ENCODE measurements at regions not wholly inside any gene's neighbourhood (a gene's known extent, or its start where the extent isn't known, plus 50 kb on each side); places are given as distances from the start of the nearest gene placed in this dataset.

DNA sequence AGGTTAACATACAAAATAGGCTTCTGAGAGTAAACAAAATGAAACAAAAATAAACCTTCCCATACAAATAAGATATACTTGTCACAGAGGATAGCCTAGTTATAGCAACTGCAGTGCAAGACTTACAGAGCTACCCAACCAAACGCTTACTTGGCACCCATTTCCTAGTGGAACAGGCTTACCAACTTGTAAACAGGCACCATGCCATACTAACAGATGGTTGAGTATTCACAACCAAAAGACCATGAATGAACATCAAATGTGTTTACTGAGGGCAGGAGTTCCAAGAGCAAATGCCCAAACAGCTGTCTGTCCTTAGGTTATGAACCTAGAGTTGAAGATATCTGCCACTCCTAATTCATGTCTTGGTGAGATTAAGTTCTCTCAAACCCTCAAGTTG lies 2629.2 kb downstream of the PCDH7 start:
- H3K9me3 Mint-ChIP-seq = no peaks in the 10 kb centered on the region
- no peaks in the 10 kb centered on the region for H3K27me3 Mint-ChIP-seq
- H3K27ac Mint-ChIP-seq = no peak overlapping the region
- H3K4me1 Mint-ChIP-seq (ENCODE audit: unreplicated experiment) = no peaks in the 10 kb centered on the region
- no peak overlapping the region for H3K4me3 Mint-ChIP-seq
- TF ChIP-seq, protein P1, sequence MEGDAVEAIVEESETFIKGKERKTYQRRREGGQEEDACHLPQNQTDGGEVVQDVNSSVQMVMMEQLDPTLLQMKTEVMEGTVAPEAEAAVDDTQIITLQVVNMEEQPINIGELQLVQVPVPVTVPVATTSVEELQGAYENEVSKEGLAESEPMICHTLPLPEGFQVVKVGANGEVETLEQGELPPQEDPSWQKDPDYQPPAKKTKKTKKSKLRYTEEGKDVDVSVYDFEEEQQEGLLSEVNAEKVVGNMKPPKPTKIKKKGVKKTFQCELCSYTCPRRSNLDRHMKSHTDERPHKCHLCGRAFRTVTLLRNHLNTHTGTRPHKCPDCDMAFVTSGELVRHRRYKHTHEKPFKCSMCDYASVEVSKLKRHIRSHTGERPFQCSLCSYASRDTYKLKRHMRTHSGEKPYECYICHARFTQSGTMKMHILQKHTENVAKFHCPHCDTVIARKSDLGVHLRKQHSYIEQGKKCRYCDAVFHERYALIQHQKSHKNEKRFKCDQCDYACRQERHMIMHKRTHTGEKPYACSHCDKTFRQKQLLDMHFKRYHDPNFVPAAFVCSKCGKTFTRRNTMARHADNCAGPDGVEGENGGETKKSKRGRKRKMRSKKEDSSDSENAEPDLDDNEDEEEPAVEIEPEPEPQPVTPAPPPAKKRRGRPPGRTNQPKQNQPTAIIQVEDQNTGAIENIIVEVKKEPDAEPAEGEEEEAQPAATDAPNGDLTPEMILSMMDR (conservative IDR thresholded peaks at IDR 0.05) = no peak
- no peaks in the 10 kb centered on the region for H3K36me3 Mint-ChIP-seq
- no peak for DNase-seq (ENCODE audit: extremely low spot score, unreplicated experiment)

GRCh38 chr4:33357121-33357520 lies 2637.0 kb downstream of the PCDH7 start:
- Mint-ChIP-seq H3K27me3 (no peaks in the 10 kb centered on the region), H3K36me3 (no peaks in the 10 kb centered on the region), H3K4me3 (no peak overlapping the region), H3K9me3 (peaks cover 4% of the 10 kb centered on the region), H3K4me1 (ENCODE audit: unreplicated experiment) (no peaks in the 10 kb centered on the region), H3K27ac (no peak overlapping the region)
- TF ChIP-seq, protein P1 (conservative IDR thresholded peaks at IDR 0.05) = no peak
- DNase-seq (ENCODE audit: extremely low spot score, unreplicated experiment) = no peak

DNA sequence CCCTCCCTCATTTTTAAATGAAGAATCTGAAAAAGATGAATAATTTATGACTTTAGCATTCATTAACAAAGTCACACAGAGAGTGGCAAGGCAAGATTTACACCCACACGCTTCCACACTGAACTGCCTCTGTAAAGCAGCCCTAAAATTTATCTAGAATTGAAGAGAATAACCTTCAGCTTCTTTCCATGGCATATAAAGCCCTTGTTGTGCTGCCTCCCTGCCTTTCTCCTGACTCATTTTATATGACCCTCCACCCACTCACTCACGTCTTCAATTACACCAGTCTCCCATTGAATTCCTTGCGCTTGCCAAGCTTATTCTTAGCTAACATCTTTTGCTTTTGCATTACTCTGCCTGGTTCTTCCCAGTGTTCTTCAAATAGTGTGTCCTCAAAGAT lies 2649.3 kb downstream of the PCDH7 start:
- Mint-ChIP-seq H3K4me3 (no peak overlapping the region), H3K4me1 (ENCODE audit: unreplicated experiment) (peaks cover 1% of the 10 kb centered on the region), H3K36me3 (no peaks in the 10 kb centered on the region), H3K27me3 (no peaks in the 10 kb centered on the region), H3K9me3 (peaks cover 4% of the 10 kb centered on the region), H3K27ac (no peak overlapping the region)
- TF ChIP-seq, protein P1 (conservative IDR thresholded peaks at IDR 0.05) = no peak
- no peak for DNase-seq (ENCODE audit: extremely low spot score, unreplicated experiment)

DNA sequence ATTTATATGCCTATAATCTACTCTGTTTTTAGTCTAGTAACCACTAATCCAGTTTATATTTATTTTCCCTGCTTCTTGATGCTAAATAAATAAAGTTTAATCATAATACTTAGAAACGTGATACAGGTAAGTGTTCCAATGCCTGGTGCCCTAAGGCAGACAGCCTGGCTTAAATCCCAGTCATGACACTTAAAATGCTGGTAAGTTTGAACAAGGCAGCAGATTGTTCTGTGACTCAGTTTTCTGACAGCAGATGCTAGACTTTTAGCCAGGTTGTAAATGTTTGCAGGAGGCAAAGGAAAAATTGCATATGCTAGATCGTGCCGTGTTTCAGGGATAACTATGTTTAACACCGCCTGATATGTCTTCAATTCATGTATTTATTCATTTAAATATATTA lies 2661.6 kb downstream of the PCDH7 start:
- no peaks in the 10 kb centered on the region for H3K36me3 Mint-ChIP-seq
- H3K4me3 Mint-ChIP-seq = no peak overlapping the region
- peaks cover 8% of the 10 kb centered on the region for H3K9me3 Mint-ChIP-seq

DNA sequence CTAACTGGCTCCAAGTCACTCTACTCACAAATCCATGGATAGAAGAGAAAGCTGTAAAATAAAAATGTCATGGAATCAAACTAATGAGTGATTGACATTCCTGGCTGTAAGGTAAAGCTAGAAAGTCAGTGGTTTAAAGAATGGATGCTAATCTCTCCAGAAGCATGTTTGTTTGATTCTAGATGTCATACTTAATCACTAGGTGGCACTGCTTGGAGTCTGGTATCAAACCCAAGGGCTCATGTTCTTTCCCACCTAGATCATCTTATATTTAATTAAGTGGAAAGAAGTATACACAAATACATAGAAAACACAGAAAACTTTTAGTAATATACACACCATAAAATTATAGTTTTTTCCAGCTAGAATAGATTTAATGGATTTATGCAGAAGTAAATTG lies 2666.6 kb downstream of the PCDH7 start:
- no peak for DNase-seq (ENCODE audit: extremely low spot score, unreplicated experiment)
- Mint-ChIP-seq H3K9me3 (peaks cover 8% of the 10 kb centered on the region), H3K27ac (no peak overlapping the region), H3K27me3 (no peaks in the 10 kb centered on the region), H3K4me1 (ENCODE audit: unreplicated experiment) (no peaks in the 10 kb centered on the region), H3K4me3 (no peak overlapping the region), H3K36me3 (no peaks in the 10 kb centered on the region)
- TF ChIP-seq, protein P1 (conservative IDR thresholded peaks at IDR 0.05) = no peak

More for the DNA sequence above, 2661.6 kb downstream of the PCDH7 start:
- TF ChIP-seq, protein P1 (conservative IDR thresholded peaks at IDR 0.05) = no peak
- Mint-ChIP-seq H3K27ac (no peak overlapping the region), H3K4me1 (ENCODE audit: unreplicated experiment) (no peaks in the 10 kb centered on the region), H3K27me3 (no peaks in the 10 kb centered on the region)
- no peak for DNase-seq (ENCODE audit: extremely low spot score, unreplicated experiment)

DNA sequence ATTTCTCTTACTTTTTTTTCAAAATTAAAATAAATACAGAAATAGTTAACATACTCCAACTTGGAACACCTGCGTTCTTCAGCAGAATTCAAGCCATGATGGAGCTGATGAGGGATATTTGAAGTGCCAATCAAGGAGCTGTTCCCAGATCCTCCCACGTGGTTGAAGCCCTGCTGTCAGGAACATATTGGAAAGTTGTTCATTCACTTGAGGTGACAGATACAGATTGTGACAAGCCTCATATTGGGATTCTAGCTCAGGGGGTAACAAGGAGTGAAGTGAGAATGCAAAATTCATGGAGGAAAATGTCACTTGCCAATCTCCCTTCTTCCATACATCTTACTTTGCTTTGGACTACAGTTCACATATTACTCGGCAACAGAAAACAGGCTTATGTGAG lies 2670.8 kb downstream of the PCDH7 start:
- DNase-seq (ENCODE audit: extremely low spot score, unreplicated experiment) = no peak
- Mint-ChIP-seq H3K27me3 (no peaks in the 10 kb centered on the region), H3K27ac (no peak overlapping the region), H3K4me3 (no peak overlapping the region), H3K9me3 (no peaks in the 10 kb centered on the region), H3K36me3 (no peaks in the 10 kb centered on the region), H3K4me1 (ENCODE audit: unreplicated experiment) (no peaks in the 10 kb centered on the region)
- TF ChIP-seq, protein P1 (conservative IDR thresholded peaks at IDR 0.05) = no peak

Measured in type B pancreatic cell (in vitro differentiated cells).